HEK293 (cell line): ENCODE measurements at regions not wholly inside any gene's neighbourhood (a gene's known extent, or its start where the extent isn't known, plus 50 kb on each side); places are given as distances from the start of the nearest gene placed in this dataset.

ENCODE experiments used
- CTCF ChIA-PET: fragments of 350-600 bp; formaldehyde crosslinking; extraction: SDS; loops from one replicate; lab custom pipeline; 2021; ENCODE audit warnings: antibody characterized with exemption; lab: Yijun Ruan, JAX
- POLR2A ChIA-PET: fragments of 300-600 bp; formaldehyde crosslinking; extraction: SDS; loops from one replicate; lab custom pipeline; 2020; ENCODE audit warnings: antibody characterized with exemption, inconsistent platforms; lab: Yijun Ruan, JAX
- H3K27ac ChIP-seq: fragments of 200-500 bp; sonication (Bioruptor generic); 2 replicates; pipeline ENCODE4 v1.5.1; 2014; ENCODE audit warnings: low read depth, low read length, control low read depth, inconsistent platforms; ENCODE audit errors: extremely low read depth
- H3K36me3 ChIP-seq, 2 experiments: fragments of 200-500 bp in 1 of 2; sonication (Bioruptor generic) in 1 of 2; 1 replicate in 1 of 2; 2 replicates in 1 of 2; pipeline ENCODE4 v1.5.1; 2014 to 2017; ENCODE audit warnings: inconsistent platforms in 2 of 2, low read length in 2 of 2; ENCODE audit not compliant: control insufficient read depth in 2 of 2, insufficient read depth in 1 of 2
- H3K4me1 ChIP-seq: fragments of 200-500 bp; sonication (Bioruptor generic); 2 replicates; pipeline ENCODE4 v1.5.1; 2014; ENCODE audit warnings: mild to moderate bottlenecking, low read length, inconsistent platforms; ENCODE audit not compliant: control insufficient read depth, insufficient read depth
- H3K4me3 ChIP-seq: 2 replicates; pipeline ENCODE4 v1.5.1; 2011; ENCODE audit warnings: low read depth, mild to moderate bottlenecking, control low read depth, low read length, moderate library complexity
- H3K9me3 ChIP-seq: fragments of 200-500 bp; sonication (Bioruptor generic); 2 replicates; pipeline ENCODE4 v1.5.1; 2014; ENCODE audit warnings: low read depth, low read length, inconsistent platforms; ENCODE audit not compliant: control insufficient read depth, insufficient read depth
- FEZF1 ChIP-seq: fragments of 450-650 bp; formaldehyde crosslinking; IDR thresholded peaks from 2 replicates; pipeline ENCODE4 v1.5.1; 2016; ENCODE audit warnings: missing biosample characterization, missing genetic modification characterization
- GLI2 ChIP-seq: fragments of 450-650 bp; formaldehyde crosslinking; IDR thresholded peaks from 2 replicates; pipeline ENCODE4; 2017; ENCODE audit warnings: missing biosample characterization, missing genetic modification characterization, low read depth, borderline replicate concordance
- GLI4 ChIP-seq: fragments of 450-650 bp; formaldehyde crosslinking; IDR thresholded peaks from 2 replicates; pipeline ENCODE4 v1.5.1; 2016; ENCODE audit warnings: missing biosample characterization, missing genetic modification characterization
- HOXC10 ChIP-seq: sonication (generic); formaldehyde crosslinking; IDR thresholded peaks from 2 replicates; pipeline ENCODE4 v1.8.1; 2023; ENCODE audit warnings: mild to moderate bottlenecking, missing genetic modification reagents
- ZBTB17 ChIP-seq: fragments of 450-650 bp; formaldehyde crosslinking; IDR thresholded peaks from 2 replicates; pipeline ENCODE4 v1.5.1; 2016; ENCODE audit warnings: missing biosample characterization, missing genetic modification characterization
- ZFP41 ChIP-seq: fragments of 450-650 bp; formaldehyde crosslinking; IDR thresholded peaks from 2 replicates; pipeline ENCODE4 v1.5.1; 2016; ENCODE audit warnings: missing biosample characterization, missing genetic modification characterization, borderline replicate concordance
- ZFP69B ChIP-seq: fragments of 450-650 bp; formaldehyde crosslinking; IDR thresholded peaks from 2 replicates; pipeline ENCODE4 v1.5.1; 2016; ENCODE audit warnings: missing biosample characterization, missing genetic modification characterization
- ZNF10 ChIP-seq: fragments of 450-650 bp; formaldehyde crosslinking; IDR thresholded peaks from 2 replicates; pipeline ENCODE4 v1.5.1; 2017; ENCODE audit warnings: missing biosample characterization, missing genetic modification characterization
- ZNF202 ChIP-seq: fragments of 450-650 bp; formaldehyde crosslinking; IDR thresholded peaks from 2 replicates; pipeline ENCODE4 v1.5.1; 2016; ENCODE audit warnings: missing biosample characterization, missing genetic modification characterization, borderline replicate concordance
- ZNF24 ChIP-seq: fragments of 450-650 bp; formaldehyde crosslinking; IDR thresholded peaks from 2 replicates; pipeline ENCODE4 v1.5.1; 2016; ENCODE audit warnings: missing biosample characterization, missing genetic modification characterization
- ZNF302 ChIP-seq: fragments of 450-650 bp; formaldehyde crosslinking; IDR thresholded peaks from 2 replicates; pipeline ENCODE4 v1.5.1; 2016; ENCODE audit warnings: missing biosample characterization, missing genetic modification characterization, low read depth
- ZNF610 ChIP-seq: fragments of 450-650 bp; formaldehyde crosslinking; IDR thresholded peaks from 2 replicates; pipeline ENCODE4 v1.5.1; 2016; ENCODE audit warnings: missing biosample characterization, missing genetic modification characterization, borderline replicate concordance
- ZNF621 ChIP-seq: fragments of 450-650 bp; formaldehyde crosslinking; IDR thresholded peaks from 2 replicates; pipeline ENCODE4 v1.5.1; 2017; ENCODE audit warnings: missing biosample characterization, missing genetic modification characterization
- TF ChIP-seq, protein P1 (sequence below): fragments of 450-650 bp; IDR thresholded peaks from 2 replicates; pipeline ENCODE4 v1.5.1; 2018; ENCODE audit warnings: missing biosample characterization, mild to moderate bottlenecking, missing genetic modification characterization
- TF ChIP-seq, protein P2 (sequence below): fragments of 450-650 bp; formaldehyde crosslinking; IDR thresholded peaks from 2 replicates; pipeline ENCODE4 v1.5.1; 2016; ENCODE audit warnings: missing biosample characterization, missing genetic modification characterization
- TF ChIP-seq, protein P3 (sequence below): fragments of 450-650 bp; formaldehyde crosslinking; IDR thresholded peaks from 2 replicates; pipeline ENCODE4 v1.5.1; 2016; ENCODE audit warnings: missing biosample characterization, missing genetic modification characterization
- TF ChIP-seq, protein P4 (sequence below): fragments of 450-650 bp; formaldehyde crosslinking; IDR thresholded peaks from 2 replicates; pipeline ENCODE4 v1.5.1; 2017; ENCODE audit warnings: missing biosample characterization, missing genetic modification characterization
- TF ChIP-seq, protein P5 (sequence below): fragments of 450-650 bp; formaldehyde crosslinking; IDR thresholded peaks from 2 replicates; pipeline ENCODE4 v1.5.1; 2016; ENCODE audit warnings: missing biosample characterization, missing genetic modification characterization
- TF ChIP-seq, protein P6 (sequence below): fragments of 450-650 bp; formaldehyde crosslinking; IDR thresholded peaks from 2 replicates; pipeline ENCODE4 v1.5.1; 2016; ENCODE audit warnings: missing biosample characterization, missing genetic modification characterization

DNA sequence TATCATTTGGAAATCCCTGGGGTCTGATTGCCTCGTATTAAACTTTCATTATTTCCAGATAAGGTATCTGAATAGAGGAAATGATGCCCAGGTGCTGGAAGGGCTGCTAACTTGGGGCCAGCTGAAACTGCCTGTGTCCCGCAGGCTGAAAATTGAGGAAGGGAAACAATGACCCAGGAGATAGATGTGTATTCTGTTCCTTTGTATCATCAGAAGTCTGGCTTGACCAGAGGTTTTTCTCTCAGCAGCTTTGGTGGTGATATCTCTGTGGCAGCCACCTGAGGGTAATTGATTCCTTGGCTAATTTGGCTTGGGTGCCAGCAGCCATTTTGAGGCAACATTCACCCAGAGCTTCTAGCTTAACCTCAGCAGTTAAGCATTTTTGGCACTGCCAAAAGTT, 90.0 kb upstream of the STT3B start:
- ChIA-PET POLR2A (no interaction called here), CTCF (no interaction called here)
- Histone ChIP-seq H3K9me3 (no peaks in the 10 kb centered on the region), H3K4me1 (no peaks in the 10 kb centered on the region), H3K27ac (no peak overlapping the region), H3K4me3 (no peak overlapping the region), H3K36me3 (no peaks in the 10 kb centered on the region)
- TF ChIP-seq GLI2: no peak
- TF ChIP-seq ZNF10 (tag by site-specific recombination): no peak
- no peak for TF ChIP-seq ZFP69B
- no peak for TF ChIP-seq ZNF610 (tag by site-specific recombination)
- TF ChIP-seq, protein P1, sequence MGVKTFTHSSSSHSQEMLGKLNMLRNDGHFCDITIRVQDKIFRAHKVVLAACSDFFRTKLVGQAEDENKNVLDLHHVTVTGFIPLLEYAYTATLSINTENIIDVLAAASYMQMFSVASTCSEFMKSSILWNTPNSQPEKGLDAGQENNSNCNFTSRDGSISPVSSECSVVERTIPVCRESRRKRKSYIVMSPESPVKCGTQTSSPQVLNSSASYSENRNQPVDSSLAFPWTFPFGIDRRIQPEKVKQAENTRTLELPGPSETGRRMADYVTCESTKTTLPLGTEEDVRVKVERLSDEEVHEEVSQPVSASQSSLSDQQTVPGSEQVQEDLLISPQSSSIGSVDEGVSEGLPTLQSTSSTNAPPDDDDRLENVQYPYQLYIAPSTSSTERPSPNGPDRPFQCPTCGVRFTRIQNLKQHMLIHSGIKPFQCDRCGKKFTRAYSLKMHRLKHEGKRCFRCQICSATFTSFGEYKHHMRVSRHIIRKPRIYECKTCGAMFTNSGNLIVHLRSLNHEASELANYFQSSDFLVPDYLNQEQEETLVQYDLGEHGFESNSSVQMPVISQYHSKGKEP: no peak
- TF ChIP-seq, protein P2, sequence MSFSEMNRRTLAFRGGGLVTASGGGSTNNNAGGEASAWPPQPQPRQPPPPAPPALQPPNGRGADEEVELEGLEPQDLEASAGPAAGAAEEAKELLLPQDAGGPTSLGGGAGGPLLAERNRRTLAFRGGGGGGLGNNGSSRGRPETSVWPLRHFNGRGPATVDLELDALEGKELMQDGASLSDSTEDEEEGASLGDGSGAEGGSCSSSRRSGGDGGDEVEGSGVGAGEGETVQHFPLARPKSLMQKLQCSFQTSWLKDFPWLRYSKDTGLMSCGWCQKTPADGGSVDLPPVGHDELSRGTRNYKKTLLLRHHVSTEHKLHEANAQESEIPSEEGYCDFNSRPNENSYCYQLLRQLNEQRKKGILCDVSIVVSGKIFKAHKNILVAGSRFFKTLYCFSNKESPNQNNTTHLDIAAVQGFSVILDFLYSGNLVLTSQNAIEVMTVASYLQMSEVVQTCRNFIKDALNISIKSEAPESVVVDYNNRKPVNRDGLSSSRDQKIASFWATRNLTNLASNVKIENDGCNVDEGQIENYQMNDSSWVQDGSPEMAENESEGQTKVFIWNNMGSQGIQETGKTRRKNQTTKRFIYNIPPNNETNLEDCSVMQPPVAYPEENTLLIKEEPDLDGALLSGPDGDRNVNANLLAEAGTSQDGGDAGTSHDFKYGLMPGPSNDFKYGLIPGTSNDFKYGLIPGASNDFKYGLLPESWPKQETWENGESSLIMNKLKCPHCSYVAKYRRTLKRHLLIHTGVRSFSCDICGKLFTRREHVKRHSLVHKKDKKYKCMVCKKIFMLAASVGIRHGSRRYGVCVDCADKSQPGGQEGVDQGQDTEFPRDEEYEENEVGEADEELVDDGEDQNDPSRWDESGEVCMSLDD (tag by site-specific recombination): no peak
- TF ChIP-seq ZBTB17: no peak
- TF ChIP-seq, protein P3, sequence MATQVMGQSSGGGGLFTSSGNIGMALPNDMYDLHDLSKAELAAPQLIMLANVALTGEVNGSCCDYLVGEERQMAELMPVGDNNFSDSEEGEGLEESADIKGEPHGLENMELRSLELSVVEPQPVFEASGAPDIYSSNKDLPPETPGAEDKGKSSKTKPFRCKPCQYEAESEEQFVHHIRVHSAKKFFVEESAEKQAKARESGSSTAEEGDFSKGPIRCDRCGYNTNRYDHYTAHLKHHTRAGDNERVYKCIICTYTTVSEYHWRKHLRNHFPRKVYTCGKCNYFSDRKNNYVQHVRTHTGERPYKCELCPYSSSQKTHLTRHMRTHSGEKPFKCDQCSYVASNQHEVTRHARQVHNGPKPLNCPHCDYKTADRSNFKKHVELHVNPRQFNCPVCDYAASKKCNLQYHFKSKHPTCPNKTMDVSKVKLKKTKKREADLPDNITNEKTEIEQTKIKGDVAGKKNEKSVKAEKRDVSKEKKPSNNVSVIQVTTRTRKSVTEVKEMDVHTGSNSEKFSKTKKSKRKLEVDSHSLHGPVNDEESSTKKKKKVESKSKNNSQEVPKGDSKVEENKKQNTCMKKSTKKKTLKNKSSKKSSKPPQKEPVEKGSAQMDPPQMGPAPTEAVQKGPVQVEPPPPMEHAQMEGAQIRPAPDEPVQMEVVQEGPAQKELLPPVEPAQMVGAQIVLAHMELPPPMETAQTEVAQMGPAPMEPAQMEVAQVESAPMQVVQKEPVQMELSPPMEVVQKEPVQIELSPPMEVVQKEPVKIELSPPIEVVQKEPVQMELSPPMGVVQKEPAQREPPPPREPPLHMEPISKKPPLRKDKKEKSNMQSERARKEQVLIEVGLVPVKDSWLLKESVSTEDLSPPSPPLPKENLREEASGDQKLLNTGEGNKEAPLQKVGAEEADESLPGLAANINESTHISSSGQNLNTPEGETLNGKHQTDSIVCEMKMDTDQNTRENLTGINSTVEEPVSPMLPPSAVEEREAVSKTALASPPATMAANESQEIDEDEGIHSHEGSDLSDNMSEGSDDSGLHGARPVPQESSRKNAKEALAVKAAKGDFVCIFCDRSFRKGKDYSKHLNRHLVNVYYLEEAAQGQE (tag by site-specific recombination): no peak
- TF ChIP-seq ZNF621 (tag by site-specific recombination): no peak
- TF ChIP-seq ZNF302 (tag by site-specific recombination): no peak
- TF ChIP-seq ZFP41 (tag by site-specific recombination): no peak
- TF ChIP-seq FEZF1: no peak
- TF ChIP-seq, protein P4, sequence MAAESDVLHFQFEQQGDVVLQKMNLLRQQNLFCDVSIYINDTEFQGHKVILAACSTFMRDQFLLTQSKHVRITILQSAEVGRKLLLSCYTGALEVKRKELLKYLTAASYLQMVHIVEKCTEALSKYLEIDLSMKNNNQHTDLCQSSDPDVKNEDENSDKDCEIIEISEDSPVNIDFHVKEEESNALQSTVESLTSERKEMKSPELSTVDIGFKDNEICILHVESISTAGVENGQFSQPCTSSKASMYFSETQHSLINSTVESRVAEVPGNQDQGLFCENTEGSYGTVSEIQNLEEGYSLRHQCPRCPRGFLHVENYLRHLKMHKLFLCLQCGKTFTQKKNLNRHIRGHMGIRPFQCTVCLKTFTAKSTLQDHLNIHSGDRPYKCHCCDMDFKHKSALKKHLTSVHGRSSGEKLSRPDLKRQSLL (tag by site-specific recombination): no peak
- TF ChIP-seq GLI4 (tag by site-specific recombination): no peak
- TF ChIP-seq ZNF202 (tag by site-specific recombination): no peak
- no peak for TF ChIP-seq HOXC10 (CRISPR knock-in tag)
- no peak for TF ChIP-seq ZNF24 (tag by site-specific recombination)
- TF ChIP-seq, protein P5, sequence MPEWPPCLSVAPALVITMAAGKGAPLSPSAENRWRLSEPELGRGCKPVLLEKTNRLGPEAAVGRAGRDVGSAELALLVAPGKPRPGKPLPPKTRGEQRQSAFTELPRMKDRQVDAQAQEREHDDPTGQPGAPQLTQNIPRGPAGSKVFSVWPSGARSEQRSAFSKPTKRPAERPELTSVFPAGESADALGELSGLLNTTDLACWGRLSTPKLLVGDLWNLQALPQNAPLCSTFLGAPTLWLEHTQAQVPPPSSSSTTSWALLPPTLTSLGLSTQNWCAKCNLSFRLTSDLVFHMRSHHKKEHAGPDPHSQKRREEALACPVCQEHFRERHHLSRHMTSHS: no peak
- TF ChIP-seq, protein P6, sequence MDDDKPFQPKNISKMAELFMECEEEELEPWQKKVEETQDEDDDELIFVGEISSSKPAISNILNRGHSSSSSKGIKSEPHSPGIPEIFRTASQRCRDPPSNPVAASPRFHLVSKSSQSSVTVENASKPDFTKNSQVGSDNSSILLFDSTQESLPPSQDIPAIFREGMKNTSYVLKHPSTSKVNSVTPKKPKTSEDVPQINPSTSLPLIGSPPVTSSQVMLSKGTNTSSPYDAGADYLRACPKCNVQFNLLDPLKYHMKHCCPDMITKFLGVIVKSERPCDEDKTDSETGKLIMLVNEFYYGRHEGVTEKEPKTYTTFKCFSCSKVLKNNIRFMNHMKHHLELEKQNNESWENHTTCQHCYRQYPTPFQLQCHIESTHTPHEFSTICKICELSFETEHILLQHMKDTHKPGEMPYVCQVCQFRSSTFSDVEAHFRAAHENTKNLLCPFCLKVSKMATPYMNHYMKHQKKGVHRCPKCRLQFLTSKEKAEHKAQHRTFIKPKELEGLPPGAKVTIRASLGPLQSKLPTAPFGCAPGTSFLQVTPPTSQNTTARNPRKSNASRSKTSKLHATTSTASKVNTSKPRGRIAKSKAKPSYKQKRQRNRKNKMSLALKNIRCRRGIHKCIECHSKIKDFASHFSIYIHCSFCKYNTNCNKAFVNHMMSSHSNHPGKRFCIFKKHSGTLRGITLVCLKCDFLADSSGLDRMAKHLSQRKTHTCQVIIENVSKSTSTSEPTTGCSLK (tag by site-specific recombination): no peak
